Lung (tissue), 12 donors: ENCODE measurements at regions not wholly inside any gene's neighbourhood (a gene's known extent, or its start where the extent isn't known, plus 50 kb on each side); places are given as distances from the start of the nearest gene placed in this dataset. TPM values are rescaled to one million over a fixed set of nuclear protein-coding genes. Genes with fewer than 3 reads are reported as not detected.

Experiments used
- ATAC-seq: fragments of 200-7000 bp; cut with Tn5 transposase; one replicate; pipeline ENCODE4 v1.9.1; 2020; ENCODE audit warnings: moderate number of reproducible peaks; ENCODE audit not compliant: insufficient read depth, low FRiP score
- DNase-seq, 3 donors: peaks; one replicate each; pipeline ENCODE4 v3.0.0-alpha.2; 2013 to 2017
- H3K27ac ChIP-seq, 2 donors: one replicate each; pipeline ENCODE4 v1.5.1; 2013; ENCODE audit warnings: mild to moderate bottlenecking in 2 of 2, moderate library complexity in 2 of 2, control low read depth in 1 of 2, inconsistent platforms in 1 of 2, low read depth in 1 of 2, low read length in 1 of 2
- H3K27me3 ChIP-seq, 3 donors: one replicate each; pipeline ENCODE4 v1.5.1; 2013; ENCODE audit warnings: low read length in 2 of 3; ENCODE audit not compliant: control insufficient read depth in 3 of 3, insufficient read depth in 3 of 3
- H3K36me3 ChIP-seq, 4 donors: one replicate each; pipeline ENCODE4 v1.5.1; 2013; ENCODE audit warnings: low read length in 4 of 4, mild to moderate bottlenecking in 1 of 4, moderate library complexity in 1 of 4; ENCODE audit not compliant: control insufficient read depth in 4 of 4, insufficient read depth in 4 of 4
- H3K4me1 ChIP-seq, 5 donors: one replicate each; pipeline ENCODE4 v1.5.1; 2013; ENCODE audit warnings: low read length in 5 of 5, mild to moderate bottlenecking in 2 of 5, moderate library complexity in 1 of 5; ENCODE audit not compliant: control insufficient read depth in 5 of 5, insufficient read depth in 5 of 5
- H3K4me3 ChIP-seq: one replicate; pipeline ENCODE4 v1.5.1; 2013; ENCODE audit warnings: mild to moderate bottlenecking, control low read depth, moderate library complexity
- H3K9ac ChIP-seq, 2 donors: one replicate each; pipeline ENCODE4 v1.5.1; 2013; ENCODE audit warnings: low read length in 2 of 2, control low read depth in 1 of 2; ENCODE audit not compliant: insufficient read depth in 1 of 2
- H3K9me3 ChIP-seq, 4 donors: one replicate each; pipeline ENCODE4 v1.5.1; 2013; ENCODE audit warnings: low read length in 3 of 4, mild to moderate bottlenecking in 1 of 4, moderate library complexity in 1 of 4; ENCODE audit not compliant: control insufficient read depth in 4 of 4, insufficient read depth in 3 of 4
- WGBS, 2 donors: extraction: QIAGEN DNeasy Blood & Tissue Kit; methylation state at CpG; one replicate each; pipeline ENCODE4 v1.1.7; 2013; 5-methylcytosine and 5-hydroxymethylcytosine counted together
- small RNA-seq: library from RNA; depleted of rRNA; stranded (forward); fragments of <200 nt; gene quantifications from one replicate; pipeline ENCODE3, GENCODE V24; 2014; ENCODE audit warnings: low replicate concordance
- TF ChIP-seq, protein P1 (sequence below): IDR thresholded peaks from 2 replicates; pipeline ENCODE4 v1.5.1; 2012; ENCODE audit warnings: mild to moderate bottlenecking; ENCODE audit errors: control extremely low read depth, extremely low read depth
- donor health status: control.
- donor health status: control.
- donor health status: Bipolar disorder and iron deficiency.
- donor health status: healthy.
- donor health status: DM: yes; HTN: yes; CAD: no.

GRCh38 chr13:31980830-31981229 is 50.7 kb upstream of the FRY start:
- H3K36me3 ChIP-seq = no peaks in the 10 kb centered on the region
- H3K27ac ChIP-seq = no peak overlapping the region
- WGBS, 2 donors = 85% methylated on average over 1 of the region's 1 CpG
- DNase-seq = no peak
- peaks cover 0 to 10% (median 0%) of the 10 kb centered on the region in 5 donors for H3K4me1 ChIP-seq
- ATAC-seq = no peak
- no peak overlapping the region for H3K9ac ChIP-seq
- H3K4me3 ChIP-seq = no peak overlapping the region
- H3K9me3 ChIP-seq = no peaks in the 10 kb centered on the region
- H3K27me3 ChIP-seq = no peaks in the 10 kb centered on the region
- TF ChIP-seq, protein P1, sequence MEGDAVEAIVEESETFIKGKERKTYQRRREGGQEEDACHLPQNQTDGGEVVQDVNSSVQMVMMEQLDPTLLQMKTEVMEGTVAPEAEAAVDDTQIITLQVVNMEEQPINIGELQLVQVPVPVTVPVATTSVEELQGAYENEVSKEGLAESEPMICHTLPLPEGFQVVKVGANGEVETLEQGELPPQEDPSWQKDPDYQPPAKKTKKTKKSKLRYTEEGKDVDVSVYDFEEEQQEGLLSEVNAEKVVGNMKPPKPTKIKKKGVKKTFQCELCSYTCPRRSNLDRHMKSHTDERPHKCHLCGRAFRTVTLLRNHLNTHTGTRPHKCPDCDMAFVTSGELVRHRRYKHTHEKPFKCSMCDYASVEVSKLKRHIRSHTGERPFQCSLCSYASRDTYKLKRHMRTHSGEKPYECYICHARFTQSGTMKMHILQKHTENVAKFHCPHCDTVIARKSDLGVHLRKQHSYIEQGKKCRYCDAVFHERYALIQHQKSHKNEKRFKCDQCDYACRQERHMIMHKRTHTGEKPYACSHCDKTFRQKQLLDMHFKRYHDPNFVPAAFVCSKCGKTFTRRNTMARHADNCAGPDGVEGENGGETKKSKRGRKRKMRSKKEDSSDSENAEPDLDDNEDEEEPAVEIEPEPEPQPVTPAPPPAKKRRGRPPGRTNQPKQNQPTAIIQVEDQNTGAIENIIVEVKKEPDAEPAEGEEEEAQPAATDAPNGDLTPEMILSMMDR = no peak

Small RNA genes in the stretch of these regions (small RNA-seq; reads per million reads assigned to genes)
- gene RF00017 = not detected
